ENCODE measurements at regions not wholly inside any gene's neighbourhood (a gene's known extent, or its start where the extent isn't known, plus 50 kb on each side); places are given as distances from the start of the nearest gene placed in this dataset.

DNA sequence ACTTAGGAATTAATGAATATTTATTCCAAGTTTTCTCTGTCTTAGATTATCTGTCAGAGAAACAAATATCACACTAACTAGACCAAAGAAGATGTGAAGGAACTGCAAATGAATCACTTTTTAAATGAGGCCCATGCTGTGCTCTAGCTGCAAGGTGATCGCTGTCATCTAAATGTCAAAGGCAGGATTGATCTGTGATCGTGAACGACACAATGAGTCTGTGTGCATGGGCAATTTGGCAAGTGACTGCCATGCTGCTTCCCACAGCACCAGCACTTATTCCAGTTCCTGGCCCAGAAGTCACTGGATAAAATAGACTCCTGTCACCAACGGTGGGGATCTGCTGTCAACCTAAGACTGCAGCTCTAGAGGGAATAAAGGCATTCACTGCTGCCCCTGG, 141.2 kb downstream of the TRIM36 start:
- 36 to 54% methylated on average over 4 of the region's 4 CpGs for WGBS, 2 donors
- Histone ChIP-seq H3K27me3 (no peaks in the 10 kb centered on the region), H3K9me3 (no peaks in the 10 kb centered on the region), H3K27ac (no peak overlapping the region), H3K36me3 (replicated peaks in 1 of 2; ENCODE audit: insufficient read depth in 1 of 2, low read depth in 2 of 2) (no peaks in the 10 kb centered on the region), H3K4me1 (no peaks in the 10 kb centered on the region), H3K4me3 (no peak overlapping the region)
- TF ChIP-seq, protein P1, sequence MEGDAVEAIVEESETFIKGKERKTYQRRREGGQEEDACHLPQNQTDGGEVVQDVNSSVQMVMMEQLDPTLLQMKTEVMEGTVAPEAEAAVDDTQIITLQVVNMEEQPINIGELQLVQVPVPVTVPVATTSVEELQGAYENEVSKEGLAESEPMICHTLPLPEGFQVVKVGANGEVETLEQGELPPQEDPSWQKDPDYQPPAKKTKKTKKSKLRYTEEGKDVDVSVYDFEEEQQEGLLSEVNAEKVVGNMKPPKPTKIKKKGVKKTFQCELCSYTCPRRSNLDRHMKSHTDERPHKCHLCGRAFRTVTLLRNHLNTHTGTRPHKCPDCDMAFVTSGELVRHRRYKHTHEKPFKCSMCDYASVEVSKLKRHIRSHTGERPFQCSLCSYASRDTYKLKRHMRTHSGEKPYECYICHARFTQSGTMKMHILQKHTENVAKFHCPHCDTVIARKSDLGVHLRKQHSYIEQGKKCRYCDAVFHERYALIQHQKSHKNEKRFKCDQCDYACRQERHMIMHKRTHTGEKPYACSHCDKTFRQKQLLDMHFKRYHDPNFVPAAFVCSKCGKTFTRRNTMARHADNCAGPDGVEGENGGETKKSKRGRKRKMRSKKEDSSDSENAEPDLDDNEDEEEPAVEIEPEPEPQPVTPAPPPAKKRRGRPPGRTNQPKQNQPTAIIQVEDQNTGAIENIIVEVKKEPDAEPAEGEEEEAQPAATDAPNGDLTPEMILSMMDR (IDR thresholded peaks at IDR 0.05), result no peak
- no peak for TF ChIP-seq POLR2A (IDR thresholded peaks at IDR 0.05)
- intact Hi-C loops (cut with DNase I), result no loop called here
- no peak for DNase-seq
- ATAC-seq, result no peak

GRCh38 chr5:115024922-115025321, 144.8 kb downstream of the TRIM36 start:
- WGBS, 2 donors, result 25 to 36% methylated on average over 1 of the region's 1 CpG
- TF ChIP-seq, protein P1 (IDR thresholded peaks at IDR 0.05), result no peak
- no peak for TF ChIP-seq POLR2A (IDR thresholded peaks at IDR 0.05)
- ATAC-seq (no peak), DNase-seq (no peak)
- Histone ChIP-seq H3K4me3 (no peak overlapping the region), H3K36me3 (replicated peaks in 1 of 2; ENCODE audit: insufficient read depth in 1 of 2, low read depth in 2 of 2) (no peaks in the 10 kb centered on the region), H3K9me3 (no peaks in the 10 kb centered on the region), H3K4me1 (no peaks in the 10 kb centered on the region), H3K27ac (no peak overlapping the region), H3K27me3 (no peaks in the 10 kb centered on the region)
- intact Hi-C loops (cut with DNase I), result no loop called here

DNA sequence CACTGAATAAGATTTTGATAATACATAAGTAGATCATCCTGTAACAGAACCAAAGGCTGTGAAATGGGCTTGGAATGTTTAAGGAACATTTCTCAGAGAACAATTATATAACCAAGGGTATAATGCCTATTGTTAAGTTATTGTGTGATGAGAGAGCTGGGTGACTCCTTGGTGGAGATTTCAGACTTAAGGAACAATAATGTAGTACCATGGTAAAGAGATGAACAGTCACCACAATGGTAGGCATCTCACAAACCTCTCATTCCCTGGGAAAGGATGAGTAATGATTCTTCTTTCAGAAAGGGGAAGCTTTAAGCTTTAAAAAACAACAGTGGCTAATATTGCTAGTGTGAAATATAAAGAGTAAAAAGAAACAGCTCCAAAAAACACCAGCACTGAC, 147.4 kb downstream of the TRIM36 start:
- Histone ChIP-seq H3K9me3 (no peaks in the 10 kb centered on the region), H3K36me3 (replicated peaks in 1 of 2; ENCODE audit: insufficient read depth in 1 of 2, low read depth in 2 of 2) (no peaks in the 10 kb centered on the region), H3K27me3 (no peaks in the 10 kb centered on the region), H3K4me3 (no peak overlapping the region), H3K27ac (no peak overlapping the region), H3K4me1 (no peaks in the 10 kb centered on the region)
- DNase-seq (no peak), ATAC-seq (no peak)
- TF ChIP-seq POLR2A (IDR thresholded peaks at IDR 0.05), result no peak
- TF ChIP-seq, protein P1 (IDR thresholded peaks at IDR 0.05), result no peak
- intact Hi-C loops (cut with DNase I), result no loop called here

DNA sequence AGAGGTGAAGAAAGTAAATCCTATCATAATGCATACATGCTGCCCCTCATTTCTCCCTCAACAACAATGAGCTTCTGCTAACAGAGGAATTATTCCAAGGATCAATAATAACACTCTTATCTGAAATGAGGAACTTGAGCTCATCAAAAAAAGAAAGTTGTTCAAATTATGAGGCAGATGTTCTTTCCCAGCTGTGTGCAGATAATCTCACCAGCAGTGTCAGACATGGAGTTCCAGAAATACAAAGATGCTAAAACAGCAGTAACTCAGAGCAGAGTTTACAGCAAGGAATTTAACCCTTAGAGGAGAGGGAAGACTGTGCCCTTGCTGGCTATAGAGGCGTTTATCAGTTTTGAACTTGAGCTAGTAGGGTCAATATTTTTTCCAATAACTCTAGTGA, 153.1 kb downstream of the TRIM36 start:
- Histone ChIP-seq H3K27ac (no peak overlapping the region), H3K36me3 (replicated peaks in 1 of 2; ENCODE audit: insufficient read depth in 1 of 2, low read depth in 2 of 2) (no peaks in the 10 kb centered on the region), H3K9me3 (no peaks in the 10 kb centered on the region), H3K4me3 (no peak overlapping the region), H3K27me3 (no peaks in the 10 kb centered on the region), H3K4me1 (no peaks in the 10 kb centered on the region)
- TF ChIP-seq, protein P1 (IDR thresholded peaks at IDR 0.05), result no peak
- no peak for TF ChIP-seq POLR2A (IDR thresholded peaks at IDR 0.05)
- intact Hi-C loops (cut with DNase I), result no loop called here
- ATAC-seq, result no peak
- no peak for DNase-seq
- 42 to 70% methylated on average over 1 of the region's 1 CpG for WGBS, 2 donors

GRCh38 chr5:114999176-114999575, 170.5 kb downstream of the TRIM36 start:
- Histone ChIP-seq H3K4me1 (no peaks in the 10 kb centered on the region), H3K27ac (no peak overlapping the region), H3K27me3 (no peaks in the 10 kb centered on the region), H3K9me3 (no peaks in the 10 kb centered on the region), H3K4me3 (no peak overlapping the region), H3K36me3 (replicated peaks in 1 of 2; ENCODE audit: insufficient read depth in 1 of 2, low read depth in 2 of 2) (no peaks in the 10 kb centered on the region)
- TF ChIP-seq, protein P1 (IDR thresholded peaks at IDR 0.05), result no peak
- no peak for TF ChIP-seq POLR2A (IDR thresholded peaks at IDR 0.05)
- intact Hi-C loops (cut with DNase I), result no loop called here
- DNase-seq, result no peak
- WGBS, 2 donors, result 76 to 87% methylated on average over 8 to 11 of the region's 11 CpGs
- ATAC-seq, result no peak

Measured in body of pancreas (tissue), 4 donors.